HCT116 (cell line): ENCODE measurements at regions not wholly inside any gene's neighbourhood (a gene's known extent, or its start where the extent isn't known, plus 50 kb on each side); places are given as distances from the start of the nearest gene placed in this dataset.
A peak's percentile ranks its signal among the peaks of the same experiment; 100 is the strongest.

Experiments
- ATAC-seq: fragments of 200-7000 bp; cut with Tn5 transposase; 2 replicates; pipeline ENCODE4 v1.9.1; 2020; ENCODE audit warnings: mild to moderate bottlenecking, moderate library complexity
- BruUV-seq: library from RNA; stranded (reverse); fragments of 400-500 nt; replicated peaks from 2 replicates; lab custom pipeline; 2021; lab: Mats Ljungman, UMichigan
- CTCF ChIA-PET: fragments of 300-600 bp; sonication (Branson Sonifier 250); formaldehyde crosslinking; loops from one replicate; lab custom pipeline; 2021; ENCODE audit warnings: antibody characterized with exemption; lab: Charles Lee
- POLR2A ChIA-PET: fragments of 300-600, 350-600 bp; sonication (Branson Sonifier 250); formaldehyde crosslinking; loops from one replicate; lab custom pipeline; 2021; ENCODE audit warnings: antibody characterized with exemption; lab: Charles Lee
- RAD21 ChIA-PET, 2 experiments: fragments of 300-600 bp; sonication (Branson Sonifier 250); formaldehyde crosslinking; loops; one replicate each; lab custom pipeline; 2023; ENCODE audit warnings: low total read pairs in 2 of 2; ENCODE audit not compliant: uncharacterized antibody in 2 of 2, unreplicated experiment in 2 of 2, low non-redundant PET in 1 of 2; lab: Charles Lee
- DNase-seq: peaks from one replicate; pipeline ENCODE4 v3.0.0-alpha.2; 2010; ENCODE audit warnings: low read depth, low spot score
- H2AFZ ChIP-seq: fragments of 200-600 bp; shearing (Covaris generic), sonication (generic); 2 replicates; pipeline ENCODE4 v1.6.1; 2017; ENCODE audit warnings: low read depth, mixed run types, mixed read lengths, antibody characterized with exemption, low read length; ENCODE audit not compliant: poor library complexity, severe bottlenecking
- H3K27ac ChIP-seq: 2 replicates; pipeline ENCODE4 v1.5.1; 2012; ENCODE audit warnings: low read depth, low read length
- H3K27me3 ChIP-seq: fragments of 200-600 bp; sonication (generic); 2 replicates; pipeline ENCODE4 v1.6.1; 2016; ENCODE audit warnings: mixed run types, low read length, mixed read lengths; ENCODE audit not compliant: insufficient read depth
- H3K36me3 ChIP-seq, 2 experiments: fragments of 200-500 bp in 1 of 2; fragments of 200-600 bp in 1 of 2; sonication (Bioruptor generic) in 1 of 2; sonication (generic) in 1 of 2; 2 replicates each; pipeline versions ENCODE4 v1.5.1 to v1.6.1; 2014 to 2016; ENCODE audit warnings: low read length in 2 of 2, inconsistent platforms in 1 of 2, mixed read lengths in 1 of 2, mixed run types in 1 of 2; ENCODE audit not compliant: insufficient read depth in 2 of 2, control insufficient read depth in 1 of 2
- H3K4me1 ChIP-seq, 2 experiments: fragments of 200-600 bp in 1 of 2; sonication (generic) in 1 of 2; 2 replicates each; pipeline versions ENCODE4 v1.5.1 to v1.6.1; 2012 to 2017; ENCODE audit warnings: low read length in 2 of 2, inconsistent platforms in 1 of 2, mild to moderate bottlenecking in 1 of 2, mixed read lengths in 1 of 2, mixed run types in 1 of 2, moderate library complexity in 1 of 2; ENCODE audit not compliant: insufficient read depth in 2 of 2, control insufficient read depth in 1 of 2
- H3K4me2 ChIP-seq: fragments of 200-600 bp; sonication (generic); 2 replicates; pipeline ENCODE4 v1.6.1; 2017; ENCODE audit warnings: mixed run types, low read length, mixed read lengths
- H3K4me3 ChIP-seq, 2 experiments: fragments of 200-600 bp in 1 of 2; sonication (generic) in 1 of 2; replicated peaks in 1 of 2; 2 replicates each; pipeline ENCODE4 v1.5.1; 2011 to 2016; ENCODE audit warnings: low read length in 2 of 2, control low read depth in 1 of 2, low read depth in 1 of 2, mild to moderate bottlenecking in 1 of 2, mixed read lengths in 1 of 2, mixed run types in 1 of 2
- H3K79me2 ChIP-seq: fragments of 200-600 bp; sonication (generic); 2 replicates; pipeline ENCODE4 v1.6.1; 2017; ENCODE audit warnings: mild to moderate bottlenecking, mixed run types, low read length, moderate library complexity, mixed read lengths; ENCODE audit not compliant: insufficient read depth
- H3K9ac ChIP-seq: fragments of 200-600 bp; sonication (generic); 2 replicates; pipeline ENCODE4 v1.6.1; 2016; ENCODE audit warnings: low read length, mixed read lengths
- H3K9me2 ChIP-seq: fragments of 200-600 bp; sonication (generic), shearing (Covaris generic); 2 replicates; pipeline ENCODE4 v1.6.1; 2017; ENCODE audit warnings: mixed run types, mild to moderate bottlenecking, moderate library complexity; ENCODE audit not compliant: insufficient read depth
- H3K9me3 ChIP-seq, 2 experiments: fragments of 200-500 bp in 1 of 2; fragments of 200-600 bp in 1 of 2; sonication (Bioruptor generic) in 1 of 2; sonication (generic) in 1 of 2; 2 replicates each; pipeline ENCODE4 v1.6.1; 2014 to 2017; ENCODE audit warnings: low read length in 2 of 2, mixed read lengths in 2 of 2, inconsistent platforms in 1 of 2, low read depth in 1 of 2, mild to moderate bottlenecking in 1 of 2, mixed run types in 1 of 2, moderate library complexity in 1 of 2; ENCODE audit not compliant: control insufficient read depth in 1 of 2, insufficient read depth in 1 of 2
- H4K20me1 ChIP-seq: fragments of 200-600 bp; sonication (generic), shearing (Covaris generic); 2 replicates; pipeline ENCODE4 v1.6.1; 2017; ENCODE audit warnings: mixed run types, mild to moderate bottlenecking, moderate library complexity; ENCODE audit not compliant: insufficient read depth
- ATF3 ChIP-seq: IDR thresholded peaks from 2 replicates; pipeline ENCODE4 v1.6.1; 2012
- CBX3 ChIP-seq: IDR thresholded peaks from 2 replicates; pipeline ENCODE4 v1.6.1; 2012; ENCODE audit warnings: low read depth
- EGR1 ChIP-seq: IDR thresholded peaks from 2 replicates; pipeline ENCODE4 v1.6.1; 2012; ENCODE audit warnings: low read depth
- FOSL1 ChIP-seq: IDR thresholded peaks from 2 replicates; pipeline ENCODE4 v1.6.1; 2012; ENCODE audit warnings: low read depth
- JUND ChIP-seq: IDR thresholded peaks from 2 replicates; pipeline ENCODE4 v1.6.1; 2012
- POLR2A ChIP-seq: IDR thresholded peaks from 2 replicates; pipeline ENCODE4 v1.7.0; 2011; ENCODE audit warnings: borderline replicate concordance; ENCODE audit not compliant: insufficient read depth, insufficient read length; ENCODE audit errors: extremely low read depth
- POLR2AphosphoS5 ChIP-seq: IDR thresholded peaks from 2 replicates; pipeline ENCODE4 v1.6.1; 2011; ENCODE audit warnings: mild to moderate bottlenecking, low read depth, low read length, moderate library complexity
- RAD21 ChIP-seq: IDR thresholded peaks from 2 replicates; pipeline ENCODE4 v1.6.1; 2012; ENCODE audit warnings: low read depth, mild to moderate bottlenecking
- SIN3A ChIP-seq: IDR thresholded peaks from 2 replicates; pipeline ENCODE4 v1.6.1; 2012; ENCODE audit warnings: low read depth
- SRF ChIP-seq: IDR thresholded peaks from 2 replicates; pipeline ENCODE4 v1.6.1; 2012; ENCODE audit warnings: low read depth
- YY1 ChIP-seq: IDR thresholded peaks from 2 replicates; pipeline ENCODE4 v1.6.1; 2011; ENCODE audit warnings: low read length, low read depth, moderate library complexity, mild to moderate bottlenecking; ENCODE audit not compliant: insufficient replicate concordance; ENCODE audit errors: extremely low read depth
- intact Hi-C: fragments of 100-400 bp; cut with micrococcal nuclease; formaldehyde crosslinking; loops from 2 replicates; pipeline ENCODE4 v1.10.0; 2022
- TF ChIP-seq, protein P1 (sequence below), 3 experiments: fragments of 200-600 bp in 1 of 3; sonication (generic) in 1 of 3; IDR thresholded peaks in 2 of 3; conservative IDR thresholded peaks in 1 of 3; 2 replicates each; pipeline ENCODE4 v1.5.1; 2012 to 2017; ENCODE audit warnings: low read depth in 2 of 3, low read length in 2 of 3, antibody characterized with exemption in 1 of 3, borderline replicate concordance in 1 of 3, control low read depth in 1 of 3, mild to moderate bottlenecking in 1 of 3, mixed read lengths in 1 of 3, mixed run types in 1 of 3, moderate library complexity in 1 of 3; ENCODE audit not compliant: insufficient read depth in 1 of 3

GRCh38 chr9:21533597-21533996, 51.5 kb upstream of the IFNE start:
- no peak overlapping the region for H3K9ac ChIP-seq
- no peak overlapping the region for H2AFZ ChIP-seq
- no peak overlapping the region for H3K4me2 ChIP-seq
- no TSS peak for BruUV-seq
- H3K36me3 ChIP-seq, result peaks cover 54 to 76% of the 10 kb centered on the region in 2 experiments
- peak overlapping the region; percentile 45; the same call in 1 of the 2 replicates for H3K27ac ChIP-seq
- H3K79me2 ChIP-seq, result peaks cover 89% of the 10 kb centered on the region
- POLR2A ChIA-PET, result no interaction called here
- TF ChIP-seq RAD21, result no peak
- no peak for TF ChIP-seq FOSL1
- TF ChIP-seq CBX3, result no peak
- TF ChIP-seq EGR1, result no peak
- TF ChIP-seq, protein P1, sequence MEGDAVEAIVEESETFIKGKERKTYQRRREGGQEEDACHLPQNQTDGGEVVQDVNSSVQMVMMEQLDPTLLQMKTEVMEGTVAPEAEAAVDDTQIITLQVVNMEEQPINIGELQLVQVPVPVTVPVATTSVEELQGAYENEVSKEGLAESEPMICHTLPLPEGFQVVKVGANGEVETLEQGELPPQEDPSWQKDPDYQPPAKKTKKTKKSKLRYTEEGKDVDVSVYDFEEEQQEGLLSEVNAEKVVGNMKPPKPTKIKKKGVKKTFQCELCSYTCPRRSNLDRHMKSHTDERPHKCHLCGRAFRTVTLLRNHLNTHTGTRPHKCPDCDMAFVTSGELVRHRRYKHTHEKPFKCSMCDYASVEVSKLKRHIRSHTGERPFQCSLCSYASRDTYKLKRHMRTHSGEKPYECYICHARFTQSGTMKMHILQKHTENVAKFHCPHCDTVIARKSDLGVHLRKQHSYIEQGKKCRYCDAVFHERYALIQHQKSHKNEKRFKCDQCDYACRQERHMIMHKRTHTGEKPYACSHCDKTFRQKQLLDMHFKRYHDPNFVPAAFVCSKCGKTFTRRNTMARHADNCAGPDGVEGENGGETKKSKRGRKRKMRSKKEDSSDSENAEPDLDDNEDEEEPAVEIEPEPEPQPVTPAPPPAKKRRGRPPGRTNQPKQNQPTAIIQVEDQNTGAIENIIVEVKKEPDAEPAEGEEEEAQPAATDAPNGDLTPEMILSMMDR (IDR thresholded peaks at IDR 0.05 in 2 of 3, conservative IDR thresholded peaks at IDR 0.05 in 1 of 3; ENCODE audit: borderline replicate concordance in 1 of 3, insufficient read depth in 1 of 3, low read depth in 2 of 3, low read length in 2 of 3), result no peak
- peak; percentile 64 for TF ChIP-seq POLR2AphosphoS5
- no peak for TF ChIP-seq ATF3
- no peak for TF ChIP-seq YY1
- CTCF ChIA-PET, result no interaction called here
- DNase-seq (no peak), ATAC-seq (no peak)
- H4K20me1 ChIP-seq, result peaks cover 69% of the 10 kb centered on the region
- H3K4me3 ChIP-seq, result no peak overlapping the region
- H3K9me3 ChIP-seq, result no peaks in the 10 kb centered on the region
- no peaks in the 10 kb centered on the region for H3K27me3 ChIP-seq
- H3K4me1 ChIP-seq, result peaks cover 40 to 61% of the 10 kb centered on the region in 2 experiments
- H3K9me2 ChIP-seq, result no peaks in the 10 kb centered on the region
- RAD21 ChIA-PET, result no interaction called here
- intact Hi-C loops, result no loop called here

- H3K79me2 ChIP-seq, result peaks cover 76% of the 10 kb centered on the region
- H3K9ac ChIP-seq, result no peak overlapping the region
- peaks cover 59% of the 10 kb centered on the region for H4K20me1 ChIP-seq
- ATAC-seq (peak; percentile 16), DNase-seq (no peak)
- RAD21 ChIA-PET, result no interaction called here
- no peak overlapping the region for H2AFZ ChIP-seq
- H3K36me3 ChIP-seq, result peaks cover 45 to 58% of the 10 kb centered on the region in 2 experiments
- intact Hi-C loops, result no loop called here
- peaks cover 38 to 54% of the 10 kb centered on the region in 2 experiments for H3K4me1 ChIP-seq
- H3K27me3 ChIP-seq, result no peaks in the 10 kb centered on the region
- CTCF ChIA-PET, result no interaction called here
- H3K27ac ChIP-seq, result peak overlapping the region; percentile 41
- no TSS peak for BruUV-seq
- POLR2A ChIA-PET, result no interaction called here
- H3K9me3 ChIP-seq, result no peaks in the 10 kb centered on the region
- H3K4me2 ChIP-seq, result no peak overlapping the region; the same call in 1 of the 2 replicates
- TF ChIP-seq POLR2AphosphoS5 (peak; percentile 67), YY1 (peak; percentile 5), SRF (0 out of 2 replicates have a peak, but pooled peaks have one; percentile 32), JUND (peak; percentile 1; the same call in 1 of the 2 replicates), POLR2A (no peak), CBX3 (no peak), SIN3A (0 out of 2 replicates have a peak, but pooled peaks have one; percentile 8)
- TF ChIP-seq, protein P1 (IDR thresholded peaks at IDR 0.05 in 2 of 3, conservative IDR thresholded peaks at IDR 0.05 in 1 of 3; ENCODE audit: borderline replicate concordance in 1 of 3, insufficient read depth in 1 of 3, low read depth in 2 of 3, low read length in 2 of 3), result no peak
- no peak overlapping the region for H3K4me3 ChIP-seq
- H3K9me2 ChIP-seq, result no peaks in the 10 kb centered on the region
These were observed 53.3 kb upstream of the IFNE start for GRCh38 chr9:21535396-21535795.
